GM12878 (cell line): ENCODE measurements at regions not wholly inside any gene's neighbourhood (a gene's known extent, or its start where the extent isn't known, plus 50 kb on each side); places are given as distances from the start of the nearest gene placed in this dataset.

Experiments used
- ATAC-seq: fragments of 200-7000 bp; cut with Tn5 transposase; 3 replicates; pipeline ENCODE4 v1.9.1; 2020; ENCODE audit warnings: mild to moderate bottlenecking, moderate library complexity
- BruUV-seq: library from RNA; stranded (reverse); fragments of 400-500 nt; replicated peaks from 2 replicates; lab custom pipeline; 2021; lab: Mats Ljungman, UMichigan
- CTCF ChIA-PET: fragments of 300-600 bp; sonication (Branson Sonifier 250); formaldehyde crosslinking; extraction: SDS; loops from one replicate; lab custom pipeline; 2021; ENCODE audit warnings: inconsistent platforms; lab: Yijun Ruan, JAX
- POLR2A ChIA-PET: fragments of 350-600 bp; formaldehyde crosslinking; extraction: SDS; loops from one replicate; lab custom pipeline; 2021; ENCODE audit warnings: inconsistent platforms; lab: Charles Lee
- RAD21 ChIA-PET: fragments of 300-600 bp; sonication (Branson Sonifier 250); formaldehyde crosslinking; loops from one replicate; lab custom pipeline; 2023; ENCODE audit warnings: antibody characterized with exemption; ENCODE audit not compliant: unreplicated experiment; lab: Charles Lee
- SMC1A ChIA-PET: fragments of 300-600 bp; sonication (Branson Sonifier 250); formaldehyde crosslinking; loops from one replicate; lab custom pipeline; 2023; ENCODE audit not compliant: unreplicated experiment, uncharacterized antibody; lab: Charles Lee
- DNase-seq: peaks from one replicate; pipeline ENCODE4 v3.0.0-alpha.2; 2011; ENCODE audit warnings: low read depth, low spot score
- FAIRE-seq: peaks from 3 replicates; lab custom pipeline; 2011; peaks lifted over from hg19 to GRCh38; lab: Jason Lieb, UNC
- H2AFZ ChIP-seq: 2 replicates; pipeline ENCODE4 v1.6.0; 2011; ENCODE audit warnings: low read depth, low read length, control low read depth; ENCODE audit not compliant: control insufficient read depth
- H3K27ac ChIP-seq: 2 replicates; pipeline ENCODE4 v1.5.1; 2011; ENCODE audit warnings: control low read depth; ENCODE audit not compliant: control insufficient read depth, insufficient read depth
- H3K27me3 ChIP-seq, 2 experiments: replicated peaks in 1 of 2; 2 replicates each; pipeline versions ENCODE4 v1.6.0 to v1.6.1; 2011; ENCODE audit warnings: low read length in 1 of 2; ENCODE audit not compliant: control insufficient read depth in 2 of 2, insufficient read depth in 2 of 2
- H3K36me3 ChIP-seq, 2 experiments: 2 replicates each; pipeline ENCODE4 v1.5.1; 2011; ENCODE audit warnings: low read length in 1 of 2; ENCODE audit not compliant: control insufficient read depth in 2 of 2, insufficient read depth in 2 of 2
- H3K4me1 ChIP-seq: 2 replicates; pipeline ENCODE4 v1.6.1; 2011; ENCODE audit warnings: mild to moderate bottlenecking, low read length, moderate library complexity, mixed read lengths; ENCODE audit not compliant: control insufficient read depth, insufficient read depth
- H3K4me2 ChIP-seq: 2 replicates; pipeline ENCODE4 v1.6.0; 2011; ENCODE audit warnings: control low read depth; ENCODE audit not compliant: control insufficient read depth, insufficient read depth
- H3K4me3 ChIP-seq: fragments of 200-600 bp; sonication (generic); 2 replicates; pipeline ENCODE4 v1.5.1; 2016
- H3K79me2 ChIP-seq: 2 replicates; pipeline ENCODE4 v1.6.0; 2011; ENCODE audit warnings: low read length; ENCODE audit not compliant: control insufficient read depth, insufficient read depth
- H3K9ac ChIP-seq: 2 replicates; pipeline ENCODE4 v1.8.0; 2011; ENCODE audit warnings: low read length, control low read depth, mixed read lengths; ENCODE audit not compliant: control insufficient read depth, insufficient read depth
- H3K9me3 ChIP-seq: replicated peaks from 3 replicates; pipeline ENCODE4 v1.5.1; 2011; ENCODE audit warnings: mild to moderate bottlenecking, low read length; ENCODE audit not compliant: control insufficient read depth, insufficient read depth
- H4K20me1 ChIP-seq: 2 replicates; pipeline ENCODE4 v1.6.0; 2011; ENCODE audit not compliant: control insufficient read depth, insufficient read depth
- CREB1 ChIP-seq: IDR thresholded peaks from 2 replicates; pipeline ENCODE4 v1.6.1; 2012; ENCODE audit warnings: low read depth, mild to moderate bottlenecking, inconsistent platforms
- CUX1 ChIP-seq: IDR thresholded peaks from 2 replicates; pipeline ENCODE4 v1.6.1; 2012; ENCODE audit warnings: improper control_type of control experiment, low read depth, low read length; ENCODE audit not compliant: insufficient replicate concordance
- ETV6 ChIP-seq, 2 experiments: fragments of 450-650 bp in 1 of 2; IDR thresholded peaks in 1 of 2; conservative IDR thresholded peaks in 1 of 2; 2 replicates each; pipeline ENCODE4 v1.6.1; 2014; ENCODE audit warnings: antibody characterized with exemption in 1 of 2, borderline replicate concordance in 1 of 2, low read depth in 1 of 2, mild to moderate bottlenecking in 1 of 2, moderate library complexity in 1 of 2
- HDAC2 ChIP-seq: fragments of 200-600 bp; sonication (generic); IDR thresholded peaks from 2 replicates; pipeline ENCODE4 v1.6.1; 2017
- IKZF1 ChIP-seq: fragments of 450-650 bp; conservative IDR thresholded peaks from 2 replicates; pipeline ENCODE4 v1.6.1; 2017; ENCODE audit warnings: antibody characterized with exemption, mild to moderate bottlenecking
- SMARCA5 ChIP-seq: fragments of 450-650 bp; IDR thresholded peaks from 2 replicates; pipeline ENCODE4 v1.6.1; 2017; ENCODE audit warnings: mild to moderate bottlenecking
- STAT1 ChIP-seq: fragments of 450-650 bp; conservative IDR thresholded peaks from 2 replicates; pipeline ENCODE4 v1.6.1; 2014; ENCODE audit warnings: antibody characterized with exemption, mild to moderate bottlenecking
- ZNF687 ChIP-seq: fragments of 450-650 bp; IDR thresholded peaks from 2 replicates; pipeline ENCODE4 v1.6.1; 2017; ENCODE audit warnings: mild to moderate bottlenecking, moderate library complexity
- WGBS: methylation state at CpG from one replicate; pipeline ENCODE4 v1.1.6; 2016; ENCODE audit warnings: low lambda C conversion rate; ENCODE audit not compliant: insufficient replicate concordance, insufficient coverage; ENCODE audit errors: missing lambda C conversion rate; 5-methylcytosine and 5-hydroxymethylcytosine counted together
- in situ Hi-C: fragments of 300-500 bp; cut with MboI; formaldehyde crosslinking; loops from 9 replicates; pipeline ENCODE4 v1.14.3; 2018; ENCODE audit warnings: mixed read lengths
- intact Hi-C: fragments of 100-400 bp; cut with micrococcal nuclease; formaldehyde crosslinking; loops from one replicate; pipeline ENCODE4 v1.14.2; 2022; ENCODE audit not compliant: unreplicated experiment

- no peak for TF ChIP-seq IKZF1
- no peak for TF ChIP-seq ETV6 (conservative IDR thresholded peaks at IDR 0.05 in 1 of 2, IDR thresholded peaks at IDR 0.05 in 1 of 2; ENCODE audit: borderline replicate concordance in 1 of 2, low read depth in 1 of 2)
- TF ChIP-seq, all 136 proteins: peak for 0
- Histone ChIP-seq H4K20me1 (no peaks in the 10 kb centered on the region), H3K79me2 (no peaks in the 10 kb centered on the region), H3K9ac (no peak overlapping the region), H3K9me3 (no peaks in the 10 kb centered on the region), H3K4me1 (no peaks in the 10 kb centered on the region), H3K27ac (no peak overlapping the region), H2AFZ (no peak overlapping the region), H3K27me3 (no peaks in the 10 kb centered on the region), H3K36me3 (no peaks in the 10 kb centered on the region), H3K4me2 (no peak overlapping the region), H3K4me3 (no peak overlapping the region)
- ChIA-PET RAD21 (no interaction called here), SMC1A (no interaction called here), CTCF (no interaction called here), POLR2A (no interaction called here)
- in situ Hi-C loops = no loop called here
- BruUV-seq = no TSS peak
- 0% methylated on average over 1 of the region's 1 CpG for WGBS
- intact Hi-C loops = no loop called here
- ATAC-seq (no peak), FAIRE-seq (no peak), DNase-seq (no peak)
These were observed 688.8 kb upstream of the SALL1 start for GRCh38 chr16:51839727-51840462.

- POLR2A ChIA-PET = no interaction called here
- intact Hi-C loops = no loop called here
- SMC1A ChIA-PET = no interaction called here
- Histone ChIP-seq H3K36me3 (no peaks in the 10 kb centered on the region), H3K4me1 (no peaks in the 10 kb centered on the region), H2AFZ (no peak overlapping the region), H3K79me2 (no peaks in the 10 kb centered on the region), H3K27me3 (no peaks in the 10 kb centered on the region), H3K4me2 (no peak overlapping the region), H4K20me1 (no peaks in the 10 kb centered on the region), H3K4me3 (no peak overlapping the region), H3K9ac (no peak overlapping the region), H3K9me3 (no peaks in the 10 kb centered on the region), H3K27ac (no peak overlapping the region)
- ATAC-seq = no peak
- CTCF ChIA-PET = no interaction called here
- in situ Hi-C loops = no loop called here
- RAD21 ChIA-PET = no interaction called here
- no peak for DNase-seq
- WGBS = 52% methylated on average over 3 of the region's 3 CpGs
- FAIRE-seq = no peak
- no TSS peak for BruUV-seq
- TF ChIP-seq SMARCA5 (no peak), HDAC2 (no peak), CUX1 (no peak), STAT1 (no peak), CREB1 (no peak), ZNF687 (no peak)
These were observed 683.7 kb upstream of the SALL1 start for GRCh38 chr16:51834794-51835193.
